ENCODE measurements at regions not wholly inside any gene's neighbourhood (a gene's known extent, or its start where the extent isn't known, plus 50 kb on each side); places are given as distances from the start of the nearest gene placed in this dataset.

- no peak for TF ChIP-seq CTCF (conservative IDR thresholded peaks at IDR 0.05; ENCODE audit: low read depth, low read length)
- TF ChIP-seq EZH2 (IDR thresholded peaks at IDR 0.05; ENCODE audit: borderline replicate concordance, low read depth, low read length, poor library complexity, severe bottlenecking): no peak
Measured at GRCh38 chr6:90399970-90400369, 103.3 kb upstream of the BACH2 start.
